WTC11 (cell line): ENCODE measurements at regions not wholly inside any gene's neighbourhood (a gene's known extent, or its start where the extent isn't known, plus 50 kb on each side); places are given as distances from the start of the nearest gene placed in this dataset.

Experiments used
- ATAC-seq: fragments of 200-7000 bp; cut with Tn5 transposase; 2 replicates; pipeline ENCODE4 v1.10.0; 2021; ENCODE audit warnings: mild to moderate bottlenecking, moderate library complexity
- CTCF ChIA-PET: fragments of 300-600 bp; sonication (Branson Sonifier 250); formaldehyde crosslinking; loops from one replicate; lab custom pipeline; 2021; ENCODE audit warnings: antibody characterized with exemption; lab: Charles Lee
- POLR2A ChIA-PET: fragments of 350-600 bp; sonication (Branson Sonifier 250); formaldehyde crosslinking; loops from one replicate; lab custom pipeline; 2021; ENCODE audit warnings: antibody characterized with exemption; lab: Charles Lee
- DNase-seq: peaks from one replicate; pipeline ENCODE4 v3.0.0; 2021; ENCODE audit warnings: low spot score
- H3K27ac Mint-ChIP-seq: 2 replicates; pipeline ENCODE4 v1.8.0; 2021; ENCODE audit warnings: mixed read lengths
- H3K27me3 Mint-ChIP-seq: 2 replicates; pipeline ENCODE4 v1.8.0; 2021; ENCODE audit warnings: low read depth, mild to moderate bottlenecking, moderate library complexity, mixed read lengths
- H3K36me3 Mint-ChIP-seq: 2 replicates; pipeline ENCODE4 v1.8.0; 2021; ENCODE audit warnings: mixed read lengths
- H3K4me1 Mint-ChIP-seq: 2 replicates; pipeline ENCODE4 v1.8.0; 2022; ENCODE audit warnings: mixed read lengths
- H3K4me3 Mint-ChIP-seq: 2 replicates; pipeline ENCODE4 v1.8.0; 2021; ENCODE audit warnings: mild to moderate bottlenecking, moderate library complexity, mixed read lengths
- H3K9me3 Mint-ChIP-seq: 2 replicates; pipeline ENCODE4 v1.8.0; 2021; ENCODE audit warnings: mixed read lengths
- ARID4B ChIP-seq: sonication (generic); formaldehyde crosslinking; IDR thresholded peaks from 2 replicates; pipeline ENCODE4 v1.8.0; 2023; ENCODE audit warnings: missing genetic modification reagents, mild to moderate bottlenecking, borderline replicate concordance
- ATF1 ChIP-seq: sonication (generic); formaldehyde crosslinking; IDR thresholded peaks from 2 replicates; pipeline ENCODE4 v1.8.1; 2023; ENCODE audit warnings: mild to moderate bottlenecking, moderate library complexity, missing genetic modification reagents
- CBFB ChIP-seq: sonication (generic); formaldehyde crosslinking; IDR thresholded peaks from 2 replicates; pipeline ENCODE4 v1.8.1; 2022; ENCODE audit warnings: mild to moderate bottlenecking, low read depth, missing genetic modification reagents
- CTCF ChIP-seq: fragments of 200-600 bp; IDR thresholded peaks from 2 replicates; pipeline ENCODE4 v1.8.0; 2022; ENCODE audit warnings: antibody characterized with exemption
- E2F5 ChIP-seq: sonication (generic); formaldehyde crosslinking; IDR thresholded peaks from 2 replicates; pipeline ENCODE4 v1.8.1; 2022; ENCODE audit warnings: mild to moderate bottlenecking, moderate library complexity, missing genetic modification reagents
- FOXP4 ChIP-seq: sonication (generic); formaldehyde crosslinking; IDR thresholded peaks from 2 replicates; pipeline ENCODE4 v1.8.0; 2022; ENCODE audit warnings: mild to moderate bottlenecking, missing genetic modification reagents
- NR1H2 ChIP-seq: sonication (generic); formaldehyde crosslinking; IDR thresholded peaks from 2 replicates; pipeline ENCODE4 v1.9.0; 2021; ENCODE audit warnings: mild to moderate bottlenecking, moderate library complexity, missing genetic modification reagents
- PRDM15 ChIP-seq: sonication (generic); formaldehyde crosslinking; IDR thresholded peaks from 2 replicates; pipeline ENCODE4 v1.8.0; 2022; ENCODE audit warnings: missing genetic modification reagents
- TEAD4 ChIP-seq: sonication (generic); formaldehyde crosslinking; IDR thresholded peaks from 2 replicates; pipeline ENCODE4 v1.8.0; 2022; ENCODE audit warnings: mild to moderate bottlenecking, missing genetic modification reagents
- TP53 ChIP-seq: sonication (generic); formaldehyde crosslinking; IDR thresholded peaks from 2 replicates; pipeline ENCODE4 v1.8.1; 2023; ENCODE audit warnings: mild to moderate bottlenecking, missing genetic modification reagents
- ZNF512 ChIP-seq: sonication (generic); formaldehyde crosslinking; IDR thresholded peaks from 2 replicates; pipeline ENCODE4 v1.8.1; 2022; ENCODE audit warnings: missing genetic modification reagents, borderline replicate concordance

- no peak for TF ChIP-seq ZNF512 (CRISPR knock-in tag)
Observed at GRCh38 chrX:968148-968965, 244.1 kb downstream of the CRLF2 start (continued).

GRCh38 chrX:966396-967070, 245.9 kb downstream of the CRLF2 start:
- DNase-seq, result no peak
- Mint-ChIP-seq H3K27ac (no peak overlapping the region), H3K27me3 (no peaks in the 10 kb centered on the region), H3K4me1 (peaks cover 14% of the 10 kb centered on the region), H3K9me3 (no peaks in the 10 kb centered on the region), H3K4me3 (no peak overlapping the region), H3K36me3 (no peaks in the 10 kb centered on the region)
- ChIA-PET POLR2A (no interaction called here), CTCF (no interaction called here)
- 0 out of 2 replicates have a peak, but pooled peaks have one; percentile 26 for ATAC-seq
- TF ChIP-seq E2F5 (CRISPR knock-in tag) (no peak), ATF1 (CRISPR knock-in tag) (no peak), NR1H2 (CRISPR knock-in tag) (no peak), CTCF (no peak), FOXP4 (CRISPR knock-in tag) (no peak), TP53 (CRISPR knock-in tag) (no peak), PRDM15 (no peak), CBFB (CRISPR knock-in tag) (no peak), TEAD4 (CRISPR knock-in tag) (no peak), ARID4B (no peak)
